SK-N-SH (cell line): ENCODE measurements at regions not wholly inside any gene's neighbourhood (a gene's known extent, or its start where the extent isn't known, plus 50 kb on each side); places are given as distances from the start of the nearest gene placed in this dataset.

Experiments
- CTCF ChIA-PET: fragments of 300-600, 350-600 bp; formaldehyde crosslinking; extraction: SDS; loops from one replicate; lab custom pipeline; 2021; lab: Yijun Ruan, JAX
- POLR2A ChIA-PET: fragments of 350-600 bp; sonication (Branson Sonifier 250); formaldehyde crosslinking; extraction: SDS; loops from one replicate; lab custom pipeline; 2020; ENCODE audit warnings: antibody characterized with exemption, inconsistent platforms; lab: Yijun Ruan, JAX
- DNase-seq: peaks from one replicate; pipeline ENCODE4 v3.0.0; 2012
- H2AFZ ChIP-seq: fragments of 200-600 bp; sonication (generic); 2 replicates; pipeline ENCODE4 v1.8.1; 2016; ENCODE audit warnings: antibody characterized with exemption, mild to moderate bottlenecking, low read depth
- H3F3A ChIP-seq: fragments of 200-600 bp; sonication (generic); replicated peaks from 2 replicates; pipeline ENCODE3; 2016; ENCODE audit warnings: antibody characterized with exemption, mild to moderate bottlenecking; ENCODE audit not compliant: insufficient read depth
- H3K27ac ChIP-seq, 2 experiments: fragments of 200-500 bp in 1 of 2; fragments of 200-600 bp in 1 of 2; sonication (Bioruptor generic) in 1 of 2; sonication (generic), shearing (Covaris generic) in 1 of 2; 2 replicates each; pipeline versions ENCODE4 v1.5.1 to v1.6.1; 2014 to 2016; ENCODE audit warnings: low read depth in 2 of 2, inconsistent platforms in 1 of 2, low read length in 1 of 2, mild to moderate bottlenecking in 1 of 2, mixed read lengths in 1 of 2
- H3K27me3 ChIP-seq: fragments of 200-600 bp; sonication (generic), shearing (Covaris generic); 2 replicates; pipeline ENCODE4 v1.6.1; 2016; ENCODE audit warnings: mixed run types; ENCODE audit not compliant: insufficient read depth
- H3K36me3 ChIP-seq, 2 experiments: fragments of 200-500 bp in 1 of 2; fragments of 200-600 bp in 1 of 2; sonication (Bioruptor generic) in 1 of 2; sonication (generic) in 1 of 2; replicated peaks in 1 of 2; 2 replicates each; pipeline versions ENCODE3 to v1.5.1; 2014 to 2016; ENCODE audit warnings: low read length in 1 of 2, mild to moderate bottlenecking in 1 of 2; ENCODE audit not compliant: insufficient read depth in 2 of 2, control insufficient read depth in 1 of 2
- H3K4me1 ChIP-seq, 2 experiments: fragments of 200-500 bp in 1 of 2; fragments of 200-600 bp in 1 of 2; sonication (Bioruptor generic) in 1 of 2; sonication (generic), shearing (Covaris generic) in 1 of 2; 2 replicates each; pipeline versions ENCODE4 v1.5.1 to v1.6.1; 2014 to 2016; ENCODE audit warnings: low read depth in 1 of 2, low read length in 1 of 2, mixed run types in 1 of 2; ENCODE audit not compliant: insufficient read depth in 2 of 2, control insufficient read depth in 1 of 2
- H3K4me2 ChIP-seq: fragments of 200-600 bp; sonication (generic), shearing (Covaris generic); 2 replicates; pipeline ENCODE4 v1.6.1; 2017; ENCODE audit warnings: mixed run types
- H3K4me3 ChIP-seq, 2 experiments: fragments of 200-500 bp in 1 of 2; fragments of 200-600 bp in 1 of 2; sonication (Bioruptor generic) in 1 of 2; sonication (generic), shearing (Covaris generic) in 1 of 2; 2 replicates each; pipeline versions ENCODE4 v1.5.1 to v1.8.1; 2014 to 2016; ENCODE audit warnings: low read depth in 2 of 2, inconsistent platforms in 1 of 2, low read length in 1 of 2, mild to moderate bottlenecking in 1 of 2, mixed read lengths in 1 of 2, moderate library complexity in 1 of 2
- H3K79me2 ChIP-seq: fragments of 200-600 bp; sonication (generic); 2 replicates; pipeline ENCODE4 v1.8.1; 2017; ENCODE audit warnings: mild to moderate bottlenecking; ENCODE audit not compliant: insufficient read depth
- H3K9ac ChIP-seq: fragments of 200-600 bp; sonication (generic); 2 replicates; pipeline ENCODE4 v1.6.1; 2017; ENCODE audit warnings: mixed run types
- H3K9me2 ChIP-seq: fragments of 200-600 bp; sonication (generic); 2 replicates; pipeline ENCODE4 v1.6.1; 2017; ENCODE audit warnings: mixed run types
- H3K9me3 ChIP-seq: fragments of 200-600 bp; sonication (generic); 2 replicates; pipeline ENCODE4 v1.6.1; 2017; ENCODE audit warnings: mixed run types, mild to moderate bottlenecking, moderate library complexity
- H4K20me1 ChIP-seq: fragments of 200-600 bp; sonication (generic); 2 replicates; pipeline ENCODE4 v1.6.1; 2017; ENCODE audit warnings: mild to moderate bottlenecking, mixed run types; ENCODE audit not compliant: insufficient read depth
- CTCF ChIP-seq: fragments of 200-600 bp; sonication (generic); IDR thresholded peaks from 2 replicates; pipeline ENCODE4 v1.6.1; 2017; ENCODE audit warnings: antibody characterized with exemption, mild to moderate bottlenecking, moderate library complexity
- EP300 ChIP-seq, 2 experiments: IDR thresholded peaks; 2 replicates each; pipeline versions ENCODE4 v1.4.0 to v1.6.1; 2012; ENCODE audit warnings: borderline replicate concordance in 1 of 2, low read depth in 1 of 2, low read length in 1 of 2
- FOXM1 ChIP-seq: IDR thresholded peaks from 2 replicates; pipeline ENCODE4 v1.4.0; 2012; ENCODE audit warnings: low read depth, mild to moderate bottlenecking
- GABPA ChIP-seq: IDR thresholded peaks from 2 replicates; pipeline ENCODE4 v1.4.0; 2012; ENCODE audit warnings: low read depth, mild to moderate bottlenecking
- IRF3 ChIP-seq: fragments of 150-350 bp; IDR thresholded peaks from 2 replicates; pipeline ENCODE4 v1.6.1; 2016; ENCODE audit warnings: mild to moderate bottlenecking, low read depth, low read length
- MEF2A ChIP-seq: IDR thresholded peaks from 2 replicates; pipeline ENCODE4 v1.4.0; 2012; ENCODE audit warnings: low read depth, borderline replicate concordance
- MXI1 ChIP-seq: IDR thresholded peaks from 2 replicates; pipeline ENCODE4 v1.6.1; 2012; ENCODE audit warnings: mild to moderate bottlenecking, low read depth, low read length, improper control_type of control experiment
- NRF1 ChIP-seq: IDR thresholded peaks from 2 replicates; pipeline ENCODE4 v1.6.1; 2012; ENCODE audit warnings: low read depth, mild to moderate bottlenecking, low read length
- RCOR1 ChIP-seq: fragments of 150-350 bp; IDR thresholded peaks from 2 replicates; pipeline ENCODE4 v1.6.1; 2017; ENCODE audit warnings: antibody characterized with exemption, low read length
- TEAD4 ChIP-seq: IDR thresholded peaks from 2 replicates; pipeline ENCODE4 v1.4.0; 2012; ENCODE audit warnings: mild to moderate bottlenecking, borderline replicate concordance; ENCODE audit not compliant: insufficient read depth
- USF2 ChIP-seq: fragments of 150-350 bp; IDR thresholded peaks from 2 replicates; pipeline ENCODE4 v1.6.1; 2017; ENCODE audit warnings: antibody characterized with exemption, low read length, low read depth, borderline replicate concordance
- WGBS: methylation state at CpG from one replicate; pipeline ENCODE4 v1.1.6; 2017; ENCODE audit warnings: low lambda C conversion rate; 5-methylcytosine and 5-hydroxymethylcytosine counted together

DNA sequence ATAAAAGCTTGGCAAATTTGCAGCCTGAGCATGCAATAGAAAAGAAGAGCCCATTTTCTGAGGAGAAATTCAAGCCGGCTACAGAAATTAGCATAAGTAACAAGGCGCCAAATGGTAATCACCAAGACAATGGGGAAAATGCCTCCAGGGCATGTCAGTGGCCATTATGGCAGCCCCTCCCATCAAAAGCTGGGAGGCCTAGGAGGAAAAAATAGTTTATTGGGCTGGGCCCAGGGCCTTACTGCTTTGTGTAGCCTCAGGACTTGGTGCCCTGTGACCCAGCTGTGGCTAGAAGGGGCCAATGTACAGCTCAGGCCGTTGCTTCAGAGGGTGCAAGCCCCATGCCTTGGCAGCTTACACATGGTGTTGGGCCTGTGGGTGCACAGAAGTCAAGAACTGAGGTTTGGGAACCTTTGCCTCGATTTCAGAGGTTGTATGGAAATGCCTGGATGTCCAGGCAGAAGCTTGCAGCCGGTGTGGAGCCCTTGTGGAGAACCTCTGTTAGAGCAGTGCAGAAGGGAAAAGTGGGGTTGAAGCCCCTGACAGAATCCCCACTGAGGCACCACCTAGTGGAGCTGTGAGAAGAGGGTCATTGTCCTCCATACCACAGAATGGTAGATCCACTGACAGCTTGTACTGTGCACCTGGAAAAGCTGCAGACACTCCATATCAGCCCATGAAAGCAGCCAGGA lies 328.5 kb upstream of the MAP3K7 start:
- no peaks in the 10 kb centered on the region for H4K20me1 ChIP-seq
- ChIA-PET POLR2A (no interaction called here), CTCF (no interaction called here)
- no peak overlapping the region for H2AFZ ChIP-seq
- no peaks in the 10 kb centered on the region for H3K27me3 ChIP-seq
- 32% methylated on average over 5 of the region's 5 CpGs for WGBS
- H3K4me2 ChIP-seq = no peak overlapping the region
- H3K9ac ChIP-seq = no peak overlapping the region
- no peaks in the 10 kb centered on the region for H3K4me1 ChIP-seq
- no peaks in the 10 kb centered on the region for H3F3A ChIP-seq
- no peak overlapping the region for H3K27ac ChIP-seq
- H3K9me2 ChIP-seq = no peaks in the 10 kb centered on the region
- no peak for TF ChIP-seq CTCF
- no peak for TF ChIP-seq TEAD4
- TF ChIP-seq MXI1 = no peak
- TF ChIP-seq NRF1 = no peak
- TF ChIP-seq USF2 = no peak
- no peak for TF ChIP-seq GABPA
- TF ChIP-seq EP300 (IDR thresholded peaks at IDR 0.05; ENCODE audit: borderline replicate concordance in 1 of 2, low read depth in 1 of 2, low read length in 1 of 2) = no peak
- no peak for TF ChIP-seq IRF3
- TF ChIP-seq, all 33 proteins: peak for 0
- no peak for DNase-seq
- Histone ChIP-seq H3K4me3 (no peak overlapping the region), H3K9me3 (no peaks in the 10 kb centered on the region), H3K79me2 (no peaks in the 10 kb centered on the region), H3K36me3 (no peaks in the 10 kb centered on the region)

- TF ChIP-seq FOXM1 = no peak
- TF ChIP-seq MEF2A = no peak
- no peak for TF ChIP-seq TEAD4
- TF ChIP-seq RCOR1 = no peak
- CTCF ChIA-PET = no interaction called here
- Histone ChIP-seq H3K4me2 (no peak overlapping the region), H3K4me3 (no peak overlapping the region), H3K36me3 (no peaks in the 10 kb centered on the region), H4K20me1 (no peaks in the 10 kb centered on the region), H3K9me3 (no peaks in the 10 kb centered on the region), H2AFZ (no peak overlapping the region), H3K27me3 (no peaks in the 10 kb centered on the region), H3K4me1 (no peaks in the 10 kb centered on the region), H3K79me2 (no peaks in the 10 kb centered on the region), H3K9me2 (no peaks in the 10 kb centered on the region), H3K27ac (no peak overlapping the region), H3K9ac (no peak overlapping the region), H3F3A (no peaks in the 10 kb centered on the region)
- 10% methylated on average over 2 of the region's 2 CpGs for WGBS
- POLR2A ChIA-PET = no interaction called here
- no peak for DNase-seq
Observed at GRCh38 chr6:90914312-90914711, 327.4 kb upstream of the MAP3K7 start.
